ENCODE measurements at regions not wholly inside any gene's neighbourhood (a gene's known extent, or its start where the extent isn't known, plus 50 kb on each side); places are given as distances from the start of the nearest gene placed in this dataset.

- DNase-seq, result no peak
- Mint-ChIP-seq H3K27me3 (ENCODE audit: low read depth, poor library complexity) (peaks cover 16% of the 10 kb centered on the region), H3K4me1 (peaks cover 27% of the 10 kb centered on the region), H3K9me3 (peaks cover 25% of the 10 kb centered on the region), H3K27ac (no peak overlapping the region), H3K36me3 (ENCODE audit: low read depth) (no peaks in the 10 kb centered on the region), H3K4me3 (no peak overlapping the region)
- no peak for TF ChIP-seq CTCF (IDR thresholded peaks at IDR 0.05)
Measured at GRCh38 chrX:39669668-39670067, 428.1 kb downstream of the BCOR start.

- Mint-ChIP-seq H3K36me3 (ENCODE audit: low read depth) (no peaks in the 10 kb centered on the region), H3K4me1 (peaks cover 30% of the 10 kb centered on the region), H3K27me3 (ENCODE audit: low read depth, poor library complexity) (peaks cover 18% of the 10 kb centered on the region), H3K4me3 (no peak overlapping the region), H3K9me3 (peaks cover 25% of the 10 kb centered on the region), H3K27ac (no peak overlapping the region)
- DNase-seq, result no peak
- TF ChIP-seq CTCF (IDR thresholded peaks at IDR 0.05), result no peak
Measured at GRCh38 chrX:39670281-39670680, 427.5 kb downstream of the BCOR start.

GRCh38 chrX:39672405-39672804 is 425.4 kb downstream of the BCOR start:
- Mint-ChIP-seq H3K27ac (no peak overlapping the region), H3K9me3 (peaks cover 37% of the 10 kb centered on the region), H3K4me3 (no peak overlapping the region), H3K36me3 (ENCODE audit: low read depth) (no peaks in the 10 kb centered on the region), H3K4me1 (peaks cover 31% of the 10 kb centered on the region), H3K27me3 (ENCODE audit: low read depth, poor library complexity) (peaks cover 26% of the 10 kb centered on the region)
- no peak for TF ChIP-seq CTCF (IDR thresholded peaks at IDR 0.05)
- no peak for DNase-seq

- TF ChIP-seq CTCF (IDR thresholded peaks at IDR 0.05), result no peak
- peaks cover 21% of the 10 kb centered on the region for H3K4me1 Mint-ChIP-seq
- DNase-seq, result no peak
- H3K27me3 Mint-ChIP-seq (ENCODE audit: low read depth, poor library complexity), result peaks cover 25% of the 10 kb centered on the region
- H3K9me3 Mint-ChIP-seq, result peaks cover 35% of the 10 kb centered on the region
- H3K27ac Mint-ChIP-seq, result no peak overlapping the region
- H3K36me3 Mint-ChIP-seq (ENCODE audit: low read depth), result no peaks in the 10 kb centered on the region
- H3K4me3 Mint-ChIP-seq, result no peak overlapping the region
Measured at GRCh38 chrX:39674490-39675161, 423.1 kb downstream of the BCOR start.

- H3K36me3 Mint-ChIP-seq (ENCODE audit: low read depth), result no peaks in the 10 kb centered on the region
- DNase-seq, result no peak
- no peak overlapping the region for H3K27ac Mint-ChIP-seq
Measured at GRCh38 chrX:39675162-39675553, 422.6 kb downstream of the BCOR start.

More at GRCh38 chrX:39675162-39675553, 422.6 kb downstream of the BCOR start:
- TF ChIP-seq CTCF (IDR thresholded peaks at IDR 0.05), result no peak
- Mint-ChIP-seq H3K9me3 (peaks cover 35% of the 10 kb centered on the region), H3K27me3 (ENCODE audit: low read depth, poor library complexity) (peaks cover 25% of the 10 kb centered on the region), H3K4me1 (peaks cover 18% of the 10 kb centered on the region), H3K4me3 (no peak overlapping the region)

Data from nephron progenitor cell (in vitro differentiated cells).